ENCODE measurements at regions not wholly inside any gene's neighbourhood (a gene's known extent, or its start where the extent isn't known, plus 50 kb on each side); places are given as distances from the start of the nearest gene placed in this dataset.
A peak's percentile ranks its signal among the peaks of the same experiment; 100 is the strongest.

- peak; percentile 3 for DNase-seq
- Histone ChIP-seq H3K36me3 (ENCODE audit: control insufficient read depth, insufficient read depth, low read length) (no peaks in the 10 kb centered on the region), H3K27me3 (ENCODE audit: control insufficient read depth, insufficient read depth, low read length) (no peaks in the 10 kb centered on the region), H3K4me3 (ENCODE audit: low read length) (no peak overlapping the region), H3K9me3 (replicated peaks; ENCODE audit: control insufficient read depth, low read depth, low read length) (no peaks in the 10 kb centered on the region), H3K27ac (ENCODE audit: low read length) (no peak overlapping the region), H3K4me1 (ENCODE audit: control insufficient read depth, insufficient read depth, low read length) (no peaks in the 10 kb centered on the region)
- WGBS (ENCODE audit: insufficient coverage), result 68% methylated on average over 2 of the region's 2 CpGs
Measured at GRCh38 chr3:180278583-180279188, 241.9 kb upstream of the PEX5L start.

GRCh38 chr3:180280555-180280954 lies 243.8 kb upstream of the PEX5L start:
- no peaks in the 10 kb centered on the region for H3K9me3 ChIP-seq (replicated peaks; ENCODE audit: control insufficient read depth, low read depth, low read length)
- WGBS (ENCODE audit: insufficient coverage), result no CpG with 5 or more reads among the region's 1 CpG
- H3K27me3 ChIP-seq (ENCODE audit: control insufficient read depth, insufficient read depth, low read length), result no peaks in the 10 kb centered on the region
- no peak for DNase-seq
- H3K4me1 ChIP-seq (ENCODE audit: control insufficient read depth, insufficient read depth, low read length), result no peaks in the 10 kb centered on the region
- no peak overlapping the region for H3K4me3 ChIP-seq (ENCODE audit: low read length)
- H3K36me3 ChIP-seq (ENCODE audit: control insufficient read depth, insufficient read depth, low read length), result no peaks in the 10 kb centered on the region
- no peak overlapping the region for H3K27ac ChIP-seq (ENCODE audit: low read length)

- H3K9me3 ChIP-seq (replicated peaks; ENCODE audit: control insufficient read depth, low read depth, low read length), result no peaks in the 10 kb centered on the region
- no peak overlapping the region for H3K4me3 ChIP-seq (ENCODE audit: low read length)
- no peak overlapping the region for H3K27ac ChIP-seq (ENCODE audit: low read length)
- no peaks in the 10 kb centered on the region for H3K36me3 ChIP-seq (ENCODE audit: control insufficient read depth, insufficient read depth, low read length)
- no peaks in the 10 kb centered on the region for H3K27me3 ChIP-seq (ENCODE audit: control insufficient read depth, insufficient read depth, low read length)
- no peaks in the 10 kb centered on the region for H3K4me1 ChIP-seq (ENCODE audit: control insufficient read depth, insufficient read depth, low read length)
- no peak for DNase-seq
Measured at GRCh38 chr3:180282386-180282785, 245.6 kb upstream of the PEX5L start.

GRCh38 chr3:180283251-180283650 lies 246.5 kb upstream of the PEX5L start:
- 100% methylated on average over 1 of the region's 3 CpGs for WGBS (ENCODE audit: insufficient coverage)

GRCh38 chr3:180284331-180285110 lies 247.8 kb upstream of the PEX5L start:
- WGBS (ENCODE audit: insufficient coverage), result 56% methylated on average over 1 of the region's 2 CpGs
- H3K9me3 ChIP-seq (replicated peaks; ENCODE audit: control insufficient read depth, low read depth, low read length), result no peaks in the 10 kb centered on the region
- no peak overlapping the region for H3K4me3 ChIP-seq (ENCODE audit: low read length)
- H3K27me3 ChIP-seq (ENCODE audit: control insufficient read depth, insufficient read depth, low read length), result no peaks in the 10 kb centered on the region
- no peaks in the 10 kb centered on the region for H3K36me3 ChIP-seq (ENCODE audit: control insufficient read depth, insufficient read depth, low read length)
- DNase-seq, result no peak
- H3K4me1 ChIP-seq (ENCODE audit: control insufficient read depth, insufficient read depth, low read length), result no peaks in the 10 kb centered on the region
- no peak overlapping the region for H3K27ac ChIP-seq (ENCODE audit: low read length)

More at GRCh38 chr3:180283251-180283650, 246.5 kb upstream of the PEX5L start:
- no peak overlapping the region for H3K4me3 ChIP-seq (ENCODE audit: low read length)
- H3K27ac ChIP-seq (ENCODE audit: low read length), result no peak overlapping the region
- H3K4me1 ChIP-seq (ENCODE audit: control insufficient read depth, insufficient read depth, low read length), result no peaks in the 10 kb centered on the region
- no peak for DNase-seq
- H3K27me3 ChIP-seq (ENCODE audit: control insufficient read depth, insufficient read depth, low read length), result no peaks in the 10 kb centered on the region
- no peaks in the 10 kb centered on the region for H3K9me3 ChIP-seq (replicated peaks; ENCODE audit: control insufficient read depth, low read depth, low read length)
- no peaks in the 10 kb centered on the region for H3K36me3 ChIP-seq (ENCODE audit: control insufficient read depth, insufficient read depth, low read length)

GRCh38 chr3:180287703-180288102 lies 251.0 kb upstream of the PEX5L start:
- no peak for DNase-seq
- H3K9me3 ChIP-seq (replicated peaks; ENCODE audit: control insufficient read depth, low read depth, low read length), result no peaks in the 10 kb centered on the region
- H3K27me3 ChIP-seq (ENCODE audit: control insufficient read depth, insufficient read depth, low read length), result no peaks in the 10 kb centered on the region
- no peaks in the 10 kb centered on the region for H3K36me3 ChIP-seq (ENCODE audit: control insufficient read depth, insufficient read depth, low read length)
- no peak overlapping the region for H3K4me3 ChIP-seq (ENCODE audit: low read length)
- no peaks in the 10 kb centered on the region for H3K4me1 ChIP-seq (ENCODE audit: control insufficient read depth, insufficient read depth, low read length)
- no peak overlapping the region for H3K27ac ChIP-seq (ENCODE audit: low read length)

GRCh38 chr3:180288816-180289215 lies 252.1 kb upstream of the PEX5L start:
- Histone ChIP-seq H3K27ac (ENCODE audit: low read length) (no peak overlapping the region), H3K27me3 (ENCODE audit: control insufficient read depth, insufficient read depth, low read length) (no peaks in the 10 kb centered on the region), H3K36me3 (ENCODE audit: control insufficient read depth, insufficient read depth, low read length) (no peaks in the 10 kb centered on the region), H3K4me3 (ENCODE audit: low read length) (no peak overlapping the region), H3K4me1 (ENCODE audit: control insufficient read depth, insufficient read depth, low read length) (no peaks in the 10 kb centered on the region), H3K9me3 (replicated peaks; ENCODE audit: control insufficient read depth, low read depth, low read length) (no peaks in the 10 kb centered on the region)
- WGBS (ENCODE audit: insufficient coverage), result no CpG with 5 or more reads among the region's 2 CpGs
- DNase-seq, result no peak

- no peak for DNase-seq
- no peaks in the 10 kb centered on the region for H3K36me3 ChIP-seq (ENCODE audit: control insufficient read depth, insufficient read depth, low read length)
- H3K9me3 ChIP-seq (replicated peaks; ENCODE audit: control insufficient read depth, low read depth, low read length), result no peaks in the 10 kb centered on the region
- no peaks in the 10 kb centered on the region for H3K27me3 ChIP-seq (ENCODE audit: control insufficient read depth, insufficient read depth, low read length)
- no peaks in the 10 kb centered on the region for H3K4me1 ChIP-seq (ENCODE audit: control insufficient read depth, insufficient read depth, low read length)
- H3K27ac ChIP-seq (ENCODE audit: low read length), result no peak overlapping the region
- H3K4me3 ChIP-seq (ENCODE audit: low read length), result no peak overlapping the region
Measured at GRCh38 chr3:180290300-180290699, 253.6 kb upstream of the PEX5L start.

GRCh38 chr3:180294282-180295027 lies 257.7 kb upstream of the PEX5L start:
- no peaks in the 10 kb centered on the region for H3K27me3 ChIP-seq (ENCODE audit: control insufficient read depth, insufficient read depth, low read length)
- H3K27ac ChIP-seq (ENCODE audit: low read length), result no peak overlapping the region
- DNase-seq, result no peak
- no CpG with 5 or more reads among the region's 1 CpG for WGBS (ENCODE audit: insufficient coverage)
- no peaks in the 10 kb centered on the region for H3K4me1 ChIP-seq (ENCODE audit: control insufficient read depth, insufficient read depth, low read length)
- H3K9me3 ChIP-seq (replicated peaks; ENCODE audit: control insufficient read depth, low read depth, low read length), result no peaks in the 10 kb centered on the region
- no peaks in the 10 kb centered on the region for H3K36me3 ChIP-seq (ENCODE audit: control insufficient read depth, insufficient read depth, low read length)
- H3K4me3 ChIP-seq (ENCODE audit: low read length), result no peak overlapping the region

- Histone ChIP-seq H3K27ac (ENCODE audit: low read length) (no peak overlapping the region), H3K36me3 (ENCODE audit: control insufficient read depth, insufficient read depth, low read length) (no peaks in the 10 kb centered on the region), H3K27me3 (ENCODE audit: control insufficient read depth, insufficient read depth, low read length) (no peaks in the 10 kb centered on the region), H3K4me1 (ENCODE audit: control insufficient read depth, insufficient read depth, low read length) (no peaks in the 10 kb centered on the region), H3K9me3 (replicated peaks; ENCODE audit: control insufficient read depth, low read depth, low read length) (no peaks in the 10 kb centered on the region), H3K4me3 (ENCODE audit: low read length) (no peak overlapping the region)
- 33% methylated on average over 1 of the region's 2 CpGs for WGBS (ENCODE audit: insufficient coverage)
- no peak for DNase-seq
Measured at GRCh38 chr3:180295811-180296210, 259.1 kb upstream of the PEX5L start.

Data from muscle of leg (tissue), 3 donors.